SK-N-SH (cell line): ENCODE measurements at regions not wholly inside any gene's neighbourhood (a gene's known extent, or its start where the extent isn't known, plus 50 kb on each side); places are given as distances from the start of the nearest gene placed in this dataset.

Source experiments
- ELF1 ChIP-seq: IDR thresholded peaks from 2 replicates; pipeline ENCODE4 v1.4.0; 2012
- FOXM1 ChIP-seq: IDR thresholded peaks from 2 replicates; pipeline ENCODE4 v1.4.0; 2012; ENCODE audit warnings: low read depth, mild to moderate bottlenecking
- POLR2AphosphoS5 ChIP-seq: IDR thresholded peaks from 2 replicates; pipeline ENCODE4 v1.6.1; 2012; ENCODE audit warnings: low read depth, low read length
- RAD21 ChIP-seq: IDR thresholded peaks from 2 replicates; pipeline ENCODE4 v1.6.1; 2012; ENCODE audit warnings: mild to moderate bottlenecking, low read length
- RCOR1 ChIP-seq: fragments of 150-350 bp; IDR thresholded peaks from 2 replicates; pipeline ENCODE4 v1.6.1; 2017; ENCODE audit warnings: antibody characterized with exemption, low read length
- RFX5 ChIP-seq: IDR thresholded peaks from 2 replicates; pipeline ENCODE4 v1.6.1; 2012; ENCODE audit warnings: mild to moderate bottlenecking, improper control_type of control experiment, low read length
- SIN3A ChIP-seq: IDR thresholded peaks from 2 replicates; pipeline ENCODE4 v1.6.1; 2012; ENCODE audit warnings: low read depth, mild to moderate bottlenecking, low read length, moderate library complexity, borderline replicate concordance
- TEAD4 ChIP-seq: IDR thresholded peaks from 2 replicates; pipeline ENCODE4 v1.4.0; 2012; ENCODE audit warnings: mild to moderate bottlenecking, borderline replicate concordance; ENCODE audit not compliant: insufficient read depth
- TF ChIP-seq, protein P1 (sequence below): fragments of 200-600 bp; sonication (generic); IDR thresholded peaks from 2 replicates; pipeline ENCODE4 v1.6.1; 2017; ENCODE audit warnings: antibody characterized with exemption, mild to moderate bottlenecking, moderate library complexity
- TF ChIP-seq, protein P2 (sequence below): IDR thresholded peaks from 2 replicates; pipeline ENCODE4; 2012
- TF ChIP-seq, protein P3 (sequence below): IDR thresholded peaks from 2 replicates; pipeline ENCODE4 v1.4.0; 2012; ENCODE audit warnings: low read depth, borderline replicate concordance
- TF ChIP-seq, protein P4 (sequence below): IDR thresholded peaks from 2 replicates; pipeline ENCODE4 v1.6.1; 2012; ENCODE audit warnings: mild to moderate bottlenecking, low read depth, low read length, moderate library complexity
- TF ChIP-seq, protein P5 (sequence below): fragments of 150-350 bp; IDR thresholded peaks from 2 replicates; pipeline ENCODE4 v1.6.1; 2017; ENCODE audit warnings: antibody characterized with exemption, low read length, low read depth, borderline replicate concordance

DNA sequence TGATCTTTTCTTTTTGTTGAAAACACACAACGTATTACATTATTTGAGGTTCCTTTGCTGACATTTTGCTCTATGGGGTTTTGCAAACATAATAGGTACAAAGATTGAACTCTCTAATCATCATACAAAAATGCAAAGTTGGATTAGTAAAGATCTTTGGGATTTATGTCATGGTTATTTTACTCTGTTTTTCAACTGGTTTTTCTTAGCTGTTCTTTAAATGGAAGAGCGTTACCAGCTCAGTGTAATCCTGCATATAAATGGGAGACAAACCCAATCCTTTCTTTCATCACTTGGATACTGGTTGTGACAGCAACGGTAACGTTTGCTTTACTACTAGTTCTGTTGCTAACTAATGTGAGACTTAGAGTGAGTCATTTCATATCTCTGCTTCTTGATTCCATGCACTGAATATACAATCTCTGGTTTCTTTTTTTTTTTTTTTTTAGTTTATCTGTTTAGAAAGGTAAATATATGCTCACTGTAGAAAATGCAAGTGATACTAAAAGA lies 104.9 kb upstream of the NOVA1 start:
- TF ChIP-seq, protein P1, sequence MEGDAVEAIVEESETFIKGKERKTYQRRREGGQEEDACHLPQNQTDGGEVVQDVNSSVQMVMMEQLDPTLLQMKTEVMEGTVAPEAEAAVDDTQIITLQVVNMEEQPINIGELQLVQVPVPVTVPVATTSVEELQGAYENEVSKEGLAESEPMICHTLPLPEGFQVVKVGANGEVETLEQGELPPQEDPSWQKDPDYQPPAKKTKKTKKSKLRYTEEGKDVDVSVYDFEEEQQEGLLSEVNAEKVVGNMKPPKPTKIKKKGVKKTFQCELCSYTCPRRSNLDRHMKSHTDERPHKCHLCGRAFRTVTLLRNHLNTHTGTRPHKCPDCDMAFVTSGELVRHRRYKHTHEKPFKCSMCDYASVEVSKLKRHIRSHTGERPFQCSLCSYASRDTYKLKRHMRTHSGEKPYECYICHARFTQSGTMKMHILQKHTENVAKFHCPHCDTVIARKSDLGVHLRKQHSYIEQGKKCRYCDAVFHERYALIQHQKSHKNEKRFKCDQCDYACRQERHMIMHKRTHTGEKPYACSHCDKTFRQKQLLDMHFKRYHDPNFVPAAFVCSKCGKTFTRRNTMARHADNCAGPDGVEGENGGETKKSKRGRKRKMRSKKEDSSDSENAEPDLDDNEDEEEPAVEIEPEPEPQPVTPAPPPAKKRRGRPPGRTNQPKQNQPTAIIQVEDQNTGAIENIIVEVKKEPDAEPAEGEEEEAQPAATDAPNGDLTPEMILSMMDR = no peak
- TF ChIP-seq, protein P2, sequence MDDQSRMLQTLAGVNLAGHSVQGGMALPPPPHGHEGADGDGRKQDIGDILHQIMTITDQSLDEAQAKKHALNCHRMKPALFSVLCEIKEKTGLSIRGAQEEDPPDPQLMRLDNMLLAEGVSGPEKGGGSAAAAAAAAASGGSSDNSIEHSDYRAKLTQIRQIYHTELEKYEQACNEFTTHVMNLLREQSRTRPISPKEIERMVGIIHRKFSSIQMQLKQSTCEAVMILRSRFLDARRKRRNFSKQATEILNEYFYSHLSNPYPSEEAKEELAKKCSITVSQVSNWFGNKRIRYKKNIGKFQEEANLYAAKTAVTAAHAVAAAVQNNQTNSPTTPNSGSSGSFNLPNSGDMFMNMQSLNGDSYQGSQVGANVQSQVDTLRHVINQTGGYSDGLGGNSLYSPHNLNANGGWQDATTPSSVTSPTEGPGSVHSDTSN = no peak
- TF ChIP-seq RCOR1 = no peak
- TF ChIP-seq SIN3A = no peak
- no peak for TF ChIP-seq POLR2AphosphoS5
- no peak for TF ChIP-seq RFX5
- TF ChIP-seq, protein P3, sequence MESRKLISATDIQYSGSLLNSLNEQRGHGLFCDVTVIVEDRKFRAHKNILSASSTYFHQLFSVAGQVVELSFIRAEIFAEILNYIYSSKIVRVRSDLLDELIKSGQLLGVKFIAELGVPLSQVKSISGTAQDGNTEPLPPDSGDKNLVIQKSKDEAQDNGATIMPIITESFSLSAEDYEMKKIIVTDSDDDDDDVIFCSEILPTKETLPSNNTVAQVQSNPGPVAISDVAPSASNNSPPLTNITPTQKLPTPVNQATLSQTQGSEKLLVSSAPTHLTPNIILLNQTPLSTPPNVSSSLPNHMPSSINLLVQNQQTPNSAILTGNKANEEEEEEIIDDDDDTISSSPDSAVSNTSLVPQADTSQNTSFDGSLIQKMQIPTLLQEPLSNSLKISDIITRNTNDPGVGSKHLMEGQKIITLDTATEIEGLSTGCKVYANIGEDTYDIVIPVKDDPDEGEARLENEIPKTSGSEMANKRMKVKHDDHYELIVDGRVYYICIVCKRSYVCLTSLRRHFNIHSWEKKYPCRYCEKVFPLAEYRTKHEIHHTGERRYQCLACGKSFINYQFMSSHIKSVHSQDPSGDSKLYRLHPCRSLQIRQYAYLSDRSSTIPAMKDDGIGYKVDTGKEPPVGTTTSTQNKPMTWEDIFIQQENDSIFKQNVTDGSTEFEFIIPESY = no peak
- TF ChIP-seq, protein P4, sequence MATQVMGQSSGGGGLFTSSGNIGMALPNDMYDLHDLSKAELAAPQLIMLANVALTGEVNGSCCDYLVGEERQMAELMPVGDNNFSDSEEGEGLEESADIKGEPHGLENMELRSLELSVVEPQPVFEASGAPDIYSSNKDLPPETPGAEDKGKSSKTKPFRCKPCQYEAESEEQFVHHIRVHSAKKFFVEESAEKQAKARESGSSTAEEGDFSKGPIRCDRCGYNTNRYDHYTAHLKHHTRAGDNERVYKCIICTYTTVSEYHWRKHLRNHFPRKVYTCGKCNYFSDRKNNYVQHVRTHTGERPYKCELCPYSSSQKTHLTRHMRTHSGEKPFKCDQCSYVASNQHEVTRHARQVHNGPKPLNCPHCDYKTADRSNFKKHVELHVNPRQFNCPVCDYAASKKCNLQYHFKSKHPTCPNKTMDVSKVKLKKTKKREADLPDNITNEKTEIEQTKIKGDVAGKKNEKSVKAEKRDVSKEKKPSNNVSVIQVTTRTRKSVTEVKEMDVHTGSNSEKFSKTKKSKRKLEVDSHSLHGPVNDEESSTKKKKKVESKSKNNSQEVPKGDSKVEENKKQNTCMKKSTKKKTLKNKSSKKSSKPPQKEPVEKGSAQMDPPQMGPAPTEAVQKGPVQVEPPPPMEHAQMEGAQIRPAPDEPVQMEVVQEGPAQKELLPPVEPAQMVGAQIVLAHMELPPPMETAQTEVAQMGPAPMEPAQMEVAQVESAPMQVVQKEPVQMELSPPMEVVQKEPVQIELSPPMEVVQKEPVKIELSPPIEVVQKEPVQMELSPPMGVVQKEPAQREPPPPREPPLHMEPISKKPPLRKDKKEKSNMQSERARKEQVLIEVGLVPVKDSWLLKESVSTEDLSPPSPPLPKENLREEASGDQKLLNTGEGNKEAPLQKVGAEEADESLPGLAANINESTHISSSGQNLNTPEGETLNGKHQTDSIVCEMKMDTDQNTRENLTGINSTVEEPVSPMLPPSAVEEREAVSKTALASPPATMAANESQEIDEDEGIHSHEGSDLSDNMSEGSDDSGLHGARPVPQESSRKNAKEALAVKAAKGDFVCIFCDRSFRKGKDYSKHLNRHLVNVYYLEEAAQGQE = no peak
- no peak for TF ChIP-seq ELF1
- no peak for TF ChIP-seq FOXM1
- TF ChIP-seq TEAD4 = no peak
- TF ChIP-seq, protein P5, sequence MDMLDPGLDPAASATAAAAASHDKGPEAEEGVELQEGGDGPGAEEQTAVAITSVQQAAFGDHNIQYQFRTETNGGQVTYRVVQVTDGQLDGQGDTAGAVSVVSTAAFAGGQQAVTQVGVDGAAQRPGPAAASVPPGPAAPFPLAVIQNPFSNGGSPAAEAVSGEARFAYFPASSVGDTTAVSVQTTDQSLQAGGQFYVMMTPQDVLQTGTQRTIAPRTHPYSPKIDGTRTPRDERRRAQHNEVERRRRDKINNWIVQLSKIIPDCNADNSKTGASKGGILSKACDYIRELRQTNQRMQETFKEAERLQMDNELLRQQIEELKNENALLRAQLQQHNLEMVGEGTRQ = no peak
- no peak for TF ChIP-seq RAD21
